MM.1S (cell line): ENCODE measurements at regions not wholly inside any gene's neighbourhood (a gene's known extent, or its start where the extent isn't known, plus 50 kb on each side); places are given as distances from the start of the nearest gene placed in this dataset.

Experiments
- EZH2phosphoT487 ChIP-seq: fragments of 300-600 bp; sonication (generic); IDR thresholded peaks from 2 replicates; pipeline ENCODE4 v1.6.1; 2018; ENCODE audit warnings: antibody characterized with exemption, low read length
- TF ChIP-seq, protein P1 (sequence below): fragments of 300-600 bp; sonication (generic); IDR thresholded peaks from 2 replicates; pipeline ENCODE4 v1.5.1; 2016; ENCODE audit warnings: antibody characterized with exemption, low read length, mixed read lengths

DNA sequence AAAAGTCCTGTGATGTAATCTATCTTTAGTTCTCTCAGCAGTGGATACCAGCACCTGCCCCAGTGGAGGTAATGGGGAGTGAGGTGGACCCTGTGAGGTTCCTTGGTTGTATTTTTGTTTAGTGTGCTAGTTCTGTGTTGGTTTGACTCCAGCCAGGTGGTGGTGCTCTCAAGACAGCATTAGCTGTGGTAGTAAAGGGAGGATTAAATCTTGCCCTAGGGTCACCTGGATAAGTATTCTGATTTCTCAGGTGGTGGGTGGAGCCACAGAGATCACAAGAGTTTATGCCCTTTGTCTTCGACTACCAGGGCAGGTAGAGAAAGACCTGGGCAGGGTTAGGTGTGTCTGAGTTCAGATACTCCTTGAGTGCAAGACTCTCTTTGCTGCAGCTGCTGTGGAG is 176.3 kb upstream of the EDA2R start:
- no peak for TF ChIP-seq EZH2phosphoT487
- TF ChIP-seq, protein P1, sequence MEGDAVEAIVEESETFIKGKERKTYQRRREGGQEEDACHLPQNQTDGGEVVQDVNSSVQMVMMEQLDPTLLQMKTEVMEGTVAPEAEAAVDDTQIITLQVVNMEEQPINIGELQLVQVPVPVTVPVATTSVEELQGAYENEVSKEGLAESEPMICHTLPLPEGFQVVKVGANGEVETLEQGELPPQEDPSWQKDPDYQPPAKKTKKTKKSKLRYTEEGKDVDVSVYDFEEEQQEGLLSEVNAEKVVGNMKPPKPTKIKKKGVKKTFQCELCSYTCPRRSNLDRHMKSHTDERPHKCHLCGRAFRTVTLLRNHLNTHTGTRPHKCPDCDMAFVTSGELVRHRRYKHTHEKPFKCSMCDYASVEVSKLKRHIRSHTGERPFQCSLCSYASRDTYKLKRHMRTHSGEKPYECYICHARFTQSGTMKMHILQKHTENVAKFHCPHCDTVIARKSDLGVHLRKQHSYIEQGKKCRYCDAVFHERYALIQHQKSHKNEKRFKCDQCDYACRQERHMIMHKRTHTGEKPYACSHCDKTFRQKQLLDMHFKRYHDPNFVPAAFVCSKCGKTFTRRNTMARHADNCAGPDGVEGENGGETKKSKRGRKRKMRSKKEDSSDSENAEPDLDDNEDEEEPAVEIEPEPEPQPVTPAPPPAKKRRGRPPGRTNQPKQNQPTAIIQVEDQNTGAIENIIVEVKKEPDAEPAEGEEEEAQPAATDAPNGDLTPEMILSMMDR = no peak
